ENCODE measurements at regions not wholly inside any gene's neighbourhood (a gene's known extent, or its start where the extent isn't known, plus 50 kb on each side); places are given as distances from the start of the nearest gene placed in this dataset.
"Not testable (repeated sequence)": the region's sequence is repeated elsewhere in the genome, so short reads cannot be mapped to it uniquely, and the experiment has no call there.

DNA sequence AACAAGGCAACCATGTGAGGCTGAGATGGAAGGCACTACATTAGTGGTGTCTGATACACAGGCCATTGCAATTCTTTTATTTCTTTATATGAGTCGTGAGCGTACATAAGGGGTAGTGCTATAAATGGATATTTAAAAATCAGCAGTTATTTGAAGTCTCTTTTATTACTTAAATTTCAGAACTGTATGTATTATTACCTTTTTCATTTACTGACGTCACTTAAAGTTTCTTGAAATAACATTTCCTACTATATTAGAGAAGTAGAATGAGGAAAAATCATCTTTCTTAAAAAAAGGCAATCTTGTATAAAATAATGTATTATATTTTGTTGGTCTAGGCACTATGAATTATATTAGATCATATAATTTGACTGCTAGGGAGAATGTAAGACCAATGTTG, 280.9 kb upstream of the CYLC2 start:
- DNase-seq = no peak

DNA sequence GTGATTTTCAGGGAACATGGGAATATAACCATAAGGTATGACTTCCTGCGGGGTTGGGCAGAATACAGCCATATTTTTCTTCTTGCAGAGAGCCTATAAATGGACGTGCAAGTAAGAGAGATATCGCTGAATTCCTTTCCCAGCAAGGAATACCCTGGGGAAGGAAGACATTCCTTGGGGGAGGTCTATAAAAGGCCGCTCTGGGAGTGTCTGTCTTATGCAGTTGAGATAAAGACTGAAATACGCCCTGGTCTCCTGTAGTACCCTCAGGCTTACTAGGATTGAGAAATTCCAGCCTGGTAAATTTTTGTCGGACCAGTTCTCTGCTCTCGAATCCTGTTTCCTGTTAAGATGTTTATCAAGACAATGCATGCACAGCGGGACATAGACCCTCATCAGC, 282.2 kb upstream of the CYLC2 start:
- DNase-seq = not testable (repeated sequence)

DNA sequence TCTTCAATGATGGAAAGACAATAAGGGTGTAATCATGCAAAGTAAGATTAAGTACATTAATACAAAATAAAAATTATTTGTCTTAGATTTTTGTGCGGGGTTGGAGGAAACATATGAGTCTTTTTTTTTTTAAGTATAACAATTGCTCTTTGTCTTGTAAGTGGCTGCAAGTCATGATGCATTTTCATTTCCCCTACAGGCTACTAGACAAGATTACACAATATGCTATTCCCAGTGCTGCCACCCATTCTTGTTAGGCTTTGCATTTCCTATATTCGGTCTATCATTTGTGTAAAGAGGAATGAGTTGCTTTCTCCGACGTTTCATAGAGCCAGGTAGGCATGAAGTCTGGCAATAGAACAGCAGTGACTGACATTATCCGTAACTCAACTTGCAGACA, 294.2 kb upstream of the CYLC2 start:
- DNase-seq = no peak

DNA sequence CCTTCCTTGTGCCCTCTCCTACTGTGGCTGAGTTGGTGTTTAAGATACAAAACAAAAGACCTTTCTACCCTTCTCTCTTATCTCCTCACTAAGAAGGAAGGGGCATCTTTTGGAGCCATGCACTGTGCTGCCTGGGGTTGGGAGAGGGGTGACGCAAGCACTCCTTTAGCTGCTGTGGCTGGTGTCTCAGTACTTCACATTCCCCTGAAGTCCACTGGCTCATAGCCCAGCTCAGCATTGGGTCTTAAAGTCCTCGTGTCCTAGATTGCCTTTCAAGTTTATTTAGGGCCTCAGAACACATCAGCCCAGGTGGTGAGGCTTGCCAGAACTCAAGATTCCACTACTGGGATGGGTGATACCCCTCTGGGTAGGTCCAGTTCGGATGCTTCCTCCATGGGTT, 325.9 kb upstream of the CYLC2 start:
- DNase-seq = no peak

DNA sequence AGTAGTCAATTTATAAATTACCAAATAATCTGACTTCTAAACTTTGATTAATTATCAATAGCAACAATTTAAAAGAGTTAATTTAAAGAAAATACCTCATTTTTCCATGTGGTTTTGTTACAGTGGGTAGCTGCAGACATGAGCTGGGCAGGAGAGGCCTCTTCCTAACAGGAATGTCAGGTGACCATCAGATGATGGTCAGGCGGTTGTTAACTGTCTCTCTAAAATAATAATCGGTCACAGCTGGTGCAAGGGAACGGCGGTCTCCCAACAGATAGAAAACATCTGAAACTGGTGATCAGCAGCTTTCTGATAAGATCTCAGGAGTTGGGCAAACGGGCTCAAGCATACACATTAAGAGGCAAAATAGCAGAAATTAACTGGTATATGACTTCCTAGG, 342.7 kb upstream of the CYLC2 start:
- DNase-seq = no peak

- DNase-seq = no peak
Measured at GRCh38 chr9:102650896-102651295, 344.2 kb upstream of the CYLC2 start.

DNA sequence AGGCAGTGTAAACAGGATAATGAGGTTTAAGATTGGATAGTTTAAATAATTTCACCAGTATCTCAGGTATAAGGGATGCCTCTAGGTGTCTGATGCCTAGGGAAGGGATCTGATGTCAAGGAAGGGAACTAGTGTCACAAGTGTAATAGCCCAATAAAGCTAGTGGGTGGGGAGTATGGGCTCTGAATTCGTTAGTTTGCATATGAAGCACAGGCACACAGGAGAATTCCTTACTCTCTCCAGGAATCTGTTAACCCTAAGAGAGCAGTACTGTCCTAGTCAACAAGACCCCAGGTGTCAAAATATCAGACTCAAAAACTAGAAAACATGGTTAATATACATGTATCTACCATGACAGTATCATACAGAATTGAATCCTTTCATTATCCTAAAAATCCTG, 352.5 kb upstream of the CYLC2 start:
- no peak for DNase-seq

DNA sequence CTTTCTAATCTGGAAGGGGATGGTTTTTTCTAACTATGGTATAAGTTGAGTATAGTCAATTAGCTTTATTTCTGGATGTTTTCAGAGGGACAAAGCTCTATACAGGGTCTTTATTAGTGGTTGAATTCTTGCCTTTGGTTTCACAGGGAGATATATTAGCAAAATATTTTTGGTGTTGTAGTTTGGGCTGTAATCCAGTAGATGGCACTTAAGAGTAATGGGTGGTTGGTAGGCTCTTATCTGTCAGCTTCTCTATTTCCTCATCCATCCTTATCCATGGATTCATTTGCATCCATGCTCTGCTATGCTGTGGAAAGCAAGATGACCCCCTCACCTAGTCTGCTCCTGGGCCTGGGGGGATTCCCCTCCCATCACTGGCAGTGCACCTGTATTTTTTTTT, 363.6 kb upstream of the CYLC2 start:
- DNase-seq = no peak

DNA sequence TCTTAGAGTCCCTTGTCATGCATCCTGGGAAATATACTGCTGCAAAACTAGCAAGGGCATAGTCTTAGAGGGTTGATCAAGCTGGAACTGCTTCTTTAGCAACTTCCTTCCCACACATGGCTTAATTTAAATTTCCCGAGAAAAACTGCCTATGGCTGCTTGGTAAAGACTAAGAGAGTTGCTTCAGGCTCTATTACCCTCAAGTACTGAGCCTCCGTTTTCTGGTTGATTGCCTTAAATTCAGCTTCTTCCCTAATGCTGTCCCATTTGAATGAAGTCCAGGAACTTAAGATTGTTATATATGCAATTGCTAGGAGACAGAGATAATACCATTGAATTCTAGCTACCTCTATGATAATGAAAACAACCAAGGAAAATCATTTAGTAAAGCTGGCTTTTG, 385.7 kb upstream of the CYLC2 start:
- DNase-seq = no peak

GRCh38 chr9:102603198-102604195, 391.6 kb upstream of the CYLC2 start:
- DNase-seq = not testable (repeated sequence)

DNA sequence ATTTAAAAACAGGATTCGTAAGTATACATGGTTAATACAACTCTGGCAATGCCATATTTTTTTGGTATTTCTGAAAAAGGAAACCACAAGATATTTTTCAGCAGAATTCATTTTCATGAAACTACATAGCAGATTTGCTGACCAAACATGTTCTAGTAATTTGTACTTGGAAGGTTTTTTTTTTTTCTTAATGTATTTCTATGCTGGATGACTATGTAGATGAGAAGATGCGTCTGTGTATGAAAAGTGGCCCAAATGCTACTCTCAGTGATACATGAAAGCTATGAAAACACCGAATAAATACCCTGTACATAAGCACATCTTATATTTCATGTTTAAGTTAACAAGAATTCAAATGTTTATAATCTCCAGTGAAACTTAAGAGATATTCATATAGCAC, 400.9 kb upstream of the CYLC2 start:
- no peak for DNase-seq

GRCh38 chr9:102587281-102587680, 407.9 kb upstream of the CYLC2 start:
- DNase-seq = peak; percentile 51

DNA sequence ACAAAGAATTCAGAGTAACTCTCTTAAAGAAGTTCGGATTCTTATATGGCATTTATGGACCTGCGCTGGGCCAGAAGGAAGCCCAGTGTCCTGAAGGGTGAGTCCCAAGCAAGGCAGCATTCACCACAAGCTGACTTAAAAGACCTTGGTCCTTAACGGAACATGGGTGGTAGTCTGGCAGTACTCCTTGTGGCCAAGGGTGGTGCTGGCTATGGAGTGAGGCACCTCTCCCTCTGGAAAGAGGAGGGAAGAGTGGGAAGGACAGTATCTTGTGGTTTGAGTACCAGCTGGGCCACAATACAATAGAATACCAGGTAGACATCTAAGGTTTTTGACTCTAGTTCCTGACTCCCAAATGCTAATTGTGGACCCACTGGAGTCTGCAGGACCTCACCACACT, 425.7 kb upstream of the CYLC2 start:
- DNase-seq = no peak

GRCh38 chr9:102551346-102551745, 443.8 kb upstream of the CYLC2 start:
- DNase-seq = no peak

GRCh38 chr9:102550886-102551285, 444.2 kb upstream of the CYLC2 start:
- no peak for DNase-seq

DNA sequence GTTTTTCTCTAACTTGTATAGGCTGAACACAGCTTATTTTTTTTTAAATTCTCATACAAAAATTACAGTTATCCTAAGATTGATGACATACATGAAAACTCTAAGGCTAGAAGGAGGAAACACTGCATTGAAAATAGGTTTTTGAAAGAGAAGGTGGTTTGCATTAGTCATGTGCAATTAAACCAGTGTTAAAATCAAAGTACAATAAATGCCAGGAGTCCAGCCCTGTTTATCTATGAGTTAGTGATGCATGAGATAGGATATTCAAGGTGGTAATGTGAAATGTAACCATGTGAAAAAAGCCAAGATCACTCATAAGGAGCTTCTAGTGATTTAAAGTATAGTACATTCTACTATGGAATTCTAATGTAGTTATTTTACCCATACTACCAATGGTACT, 444.9 kb upstream of the CYLC2 start:
- no peak for DNase-seq

DNA sequence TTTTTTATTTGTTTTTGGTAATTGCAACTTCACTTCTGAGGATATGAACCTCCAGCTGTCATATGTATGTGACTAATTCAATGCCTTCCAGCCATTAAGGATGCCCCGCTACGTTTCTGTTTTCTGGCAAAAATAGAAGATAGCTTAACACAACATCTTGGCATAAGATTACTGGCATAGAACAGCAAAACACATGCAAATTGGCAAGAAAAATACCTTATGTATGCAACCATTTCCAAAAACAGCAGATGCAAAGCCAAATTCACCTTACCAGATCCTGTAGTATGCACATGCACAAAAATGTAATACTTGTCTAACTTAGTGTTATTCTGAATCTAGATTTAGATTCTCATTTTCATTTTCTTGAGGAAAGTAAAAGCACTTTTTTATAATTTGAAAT, 461.1 kb upstream of the CYLC2 start:
- DNase-seq = no peak

DNA sequence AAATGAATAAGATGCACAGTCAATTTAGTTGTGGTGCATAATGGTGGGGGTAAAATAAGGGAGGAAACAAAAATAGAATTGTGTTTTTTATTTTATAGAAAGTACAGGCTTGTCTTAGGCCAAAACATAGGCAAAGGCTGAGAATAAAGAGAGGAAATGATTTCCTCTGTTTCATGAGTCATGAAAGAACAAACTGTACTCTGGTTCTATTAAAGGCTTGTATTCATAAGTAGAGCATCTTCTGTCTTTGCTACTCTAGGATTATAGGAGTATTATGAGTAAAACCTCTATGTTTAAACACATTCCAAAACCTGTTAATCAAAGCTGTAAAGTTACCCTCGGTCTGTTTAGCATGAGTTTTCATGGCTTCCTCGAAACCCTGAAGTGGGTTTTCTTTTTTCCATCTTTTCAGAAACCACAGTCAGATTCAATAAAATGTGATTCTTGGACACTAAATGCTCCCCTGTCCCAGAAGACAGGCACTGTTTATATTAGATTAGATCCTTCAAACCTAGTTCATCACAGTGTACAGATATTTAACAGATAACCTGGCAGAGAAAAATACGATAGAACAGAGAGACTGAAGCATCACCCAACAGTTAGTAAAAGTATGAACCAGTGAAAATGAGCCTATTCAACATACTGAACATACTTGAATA, 473.9 kb upstream of the CYLC2 start:
- DNase-seq = no peak

- no peak for DNase-seq
Measured at GRCh38 chr9:102519423-102519822, 475.7 kb upstream of the CYLC2 start.

GRCh38 chr9:102518324-102518723, 476.8 kb upstream of the CYLC2 start:
- peak; percentile 32 for DNase-seq

DNA sequence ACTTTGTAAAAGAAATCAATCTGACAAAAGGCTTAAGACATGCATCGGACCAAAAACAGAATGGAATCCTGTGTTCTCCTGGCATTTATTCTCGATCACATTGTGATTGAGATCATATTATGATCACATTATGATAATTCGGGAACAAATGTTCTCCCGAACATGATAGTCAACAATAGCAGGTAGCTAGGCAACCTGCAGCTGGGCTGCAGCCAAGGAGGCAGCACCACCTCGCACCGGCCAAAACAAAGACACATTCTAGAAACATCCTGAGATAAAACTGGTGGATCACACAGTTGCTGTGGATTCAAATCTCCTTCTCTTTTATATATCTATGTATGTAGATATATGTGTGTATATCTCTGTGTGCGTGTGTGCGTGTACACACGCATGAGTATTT, 480.6 kb upstream of the CYLC2 start:
- DNase-seq = no peak

GRCh38 chr9:102507044-102507687, 488.0 kb upstream of the CYLC2 start:
- DNase-seq = no peak

DNA sequence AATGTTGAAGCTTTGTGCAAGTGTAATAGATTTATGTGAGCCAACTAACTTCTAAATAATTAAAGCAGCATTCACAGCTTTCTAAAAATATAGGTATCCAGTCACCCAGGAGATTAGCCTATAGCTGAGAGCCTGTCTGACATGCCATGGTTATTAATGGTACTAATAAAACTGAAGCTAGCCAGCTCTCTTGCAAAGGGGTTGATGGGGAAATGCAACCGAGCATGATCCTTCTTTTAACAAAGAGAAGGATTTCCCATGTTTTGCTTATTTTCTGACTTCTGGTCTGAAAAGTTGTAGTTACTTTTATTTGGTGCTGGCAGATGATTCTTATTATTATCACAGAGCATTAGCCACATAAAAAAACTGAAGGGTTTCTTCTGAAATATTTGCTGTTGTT, 488.7 kb upstream of the CYLC2 start:
- DNase-seq = no peak

- DNase-seq = no peak
Measured at GRCh38 chr9:102499468-102499867, 495.7 kb upstream of the CYLC2 start.

All from NCI-H774 (cell line).